ENCODE measurements at regions not wholly inside any gene's neighbourhood (a gene's known extent, or its start where the extent isn't known, plus 50 kb on each side); places are given as distances from the start of the nearest gene placed in this dataset.
A peak's percentile ranks its signal among the peaks of the same experiment; 100 is the strongest.
"Not testable (repeated sequence)": the region's sequence is repeated elsewhere in the genome, so short reads cannot be mapped to it uniquely, and the experiment has no call there.

- DNase-seq (ENCODE audit: low read depth, low spot score): no peak
Measured at GRCh38 chr6:160804639-160805038, 102.6 kb downstream of the PLG start.

GRCh38 chr6:160808263-160808662 is 106.2 kb downstream of the PLG start:
- no peak for DNase-seq (ENCODE audit: low read depth, low spot score)

GRCh38 chr6:160810238-160810637 is 108.2 kb downstream of the PLG start:
- no peak for DNase-seq (ENCODE audit: low read depth, low spot score)

GRCh38 chr6:160812097-160812496 is 110.1 kb downstream of the PLG start:
- no peak for DNase-seq (ENCODE audit: low read depth, low spot score)

GRCh38 chr6:160818934-160819333 is 116.9 kb downstream of the PLG start:
- DNase-seq (ENCODE audit: low read depth, low spot score): no peak

GRCh38 chr6:160820661-160821060 is 118.6 kb downstream of the PLG start:
- DNase-seq (ENCODE audit: low read depth, low spot score): not testable (repeated sequence)

GRCh38 chr6:160831739-160832138 is 129.7 kb downstream of the PLG start:
- peak; percentile 11 for DNase-seq (ENCODE audit: low read depth, low spot score)

GRCh38 chr6:160832422-160832821 is 130.4 kb downstream of the PLG start:
- DNase-seq (ENCODE audit: low read depth, low spot score): no peak

GRCh38 chr6:160837146-160837545 is 135.1 kb downstream of the PLG start:
- peak; percentile 2 for DNase-seq (ENCODE audit: low read depth, low spot score)

GRCh38 chr6:160851031-160851430 is 140.5 kb upstream of the MAP3K4 start:
- no peak for DNase-seq (ENCODE audit: low read depth, low spot score)

- no peak for DNase-seq (ENCODE audit: low read depth, low spot score)
Measured at GRCh38 chr6:160853946-160854345, 137.6 kb upstream of the MAP3K4 start.

- DNase-seq (ENCODE audit: low read depth, low spot score): no peak
Measured at GRCh38 chr6:160858886-160859285, 132.7 kb upstream of the MAP3K4 start.

GRCh38 chr6:160859822-160860221 is 131.7 kb upstream of the MAP3K4 start:
- no peak for DNase-seq (ENCODE audit: low read depth, low spot score)

- DNase-seq (ENCODE audit: low read depth, low spot score): no peak
Measured at GRCh38 chr6:160861824-160862223, 129.7 kb upstream of the MAP3K4 start.

- DNase-seq (ENCODE audit: low read depth, low spot score): no peak
Measured at GRCh38 chr6:160863782-160864181, 127.8 kb upstream of the MAP3K4 start.

GRCh38 chr6:160871320-160871719 is 120.2 kb upstream of the MAP3K4 start:
- DNase-seq (ENCODE audit: low read depth, low spot score): no peak

- DNase-seq (ENCODE audit: low read depth, low spot score): no peak
Measured at GRCh38 chr6:160881148-160881808, 110.3 kb upstream of the MAP3K4 start.

- no peak for DNase-seq (ENCODE audit: low read depth, low spot score)
Measured at GRCh38 chr6:160882006-160882405, 109.6 kb upstream of the MAP3K4 start.

GRCh38 chr6:160882791-160883279 is 108.7 kb upstream of the MAP3K4 start:
- peak; percentile 39 for DNase-seq (ENCODE audit: low read depth, low spot score)

- no peak for DNase-seq (ENCODE audit: low read depth, low spot score)
Measured at GRCh38 chr6:160883560-160883959, 108.0 kb upstream of the MAP3K4 start.

GRCh38 chr6:160883999-160884398 is 107.6 kb upstream of the MAP3K4 start:
- DNase-seq (ENCODE audit: low read depth, low spot score): no peak

GRCh38 chr6:160889148-160889547 is 102.4 kb upstream of the MAP3K4 start:
- DNase-seq (ENCODE audit: low read depth, low spot score): not testable (repeated sequence)

GRCh38 chr6:160891690-160892089 is 99.9 kb upstream of the MAP3K4 start:
- no peak for DNase-seq (ENCODE audit: low read depth, low spot score)

- no peak for DNase-seq (ENCODE audit: low read depth, low spot score)
Measured at GRCh38 chr6:160895562-160895961, 96.0 kb upstream of the MAP3K4 start.

Measured in astrocyte of the hippocampus (primary cell).